NCI-H526 treated with DMSO at 0.1 percent for 48 hours (cell line): ENCODE measurements at regions not wholly inside any gene's neighbourhood (a gene's known extent, or its start where the extent isn't known, plus 50 kb on each side); places are given as distances from the start of the nearest gene placed in this dataset.

Experiments
- DNase-seq: peaks from one replicate; lab custom pipeline; 2025; lab: John Stamatoyannopoulos, UW

DNA sequence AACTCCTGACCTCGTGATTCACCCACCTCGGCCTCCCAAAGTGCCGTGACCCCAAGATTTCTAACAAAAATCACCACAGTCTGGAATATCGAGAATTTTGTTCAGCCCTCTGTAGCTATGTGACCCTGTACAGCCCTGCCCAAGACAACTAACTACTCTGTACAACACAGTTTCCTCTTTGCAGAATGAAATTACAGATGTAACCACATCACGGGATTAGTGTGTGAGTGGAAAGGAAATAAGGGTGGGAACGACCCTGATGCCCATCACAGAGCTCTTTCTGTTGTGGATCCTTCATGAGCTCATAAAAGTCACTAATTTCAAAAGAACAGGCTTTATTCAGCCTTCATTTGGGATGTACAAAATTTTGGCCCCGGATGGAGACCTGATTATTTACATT lies 50.5 kb upstream of the KRR1 start:
- no peak for DNase-seq
